IPS-15b (cell line): ENCODE measurements at regions not wholly inside any gene's neighbourhood (a gene's known extent, or its start where the extent isn't known, plus 50 kb on each side); places are given as distances from the start of the nearest gene placed in this dataset.

Source experiments
- H3K27me3 ChIP-seq: one replicate; pipeline ENCODE4 v1.6.1; 2013; ENCODE audit warnings: low read length; ENCODE audit not compliant: control insufficient read depth, insufficient read depth
- H3K36me3 ChIP-seq: one replicate; pipeline ENCODE4 v1.6.1; 2013; ENCODE audit warnings: low read length; ENCODE audit not compliant: control insufficient read depth, insufficient read depth
- H3K4me1 ChIP-seq: one replicate; pipeline ENCODE4 v1.6.1; 2013; ENCODE audit warnings: mild to moderate bottlenecking, low read length; ENCODE audit not compliant: control insufficient read depth, insufficient read depth
- H3K4me3 ChIP-seq: one replicate; pipeline ENCODE4 v1.5.1; 2013; ENCODE audit warnings: low read depth, low read length
- H3K9ac ChIP-seq: one replicate; pipeline ENCODE4 v1.6.1; 2013; ENCODE audit warnings: low read depth, mild to moderate bottlenecking, low read length
- H3K9me3 ChIP-seq: one replicate; pipeline ENCODE4 v1.6.1; 2013; ENCODE audit warnings: mild to moderate bottlenecking, low read length; ENCODE audit not compliant: control insufficient read depth, insufficient read depth

GRCh38 chr2:11962707-11963328 lies 216.4 kb downstream of the LPIN1 start:
- H3K4me3 ChIP-seq: no peak overlapping the region
- H3K9me3 ChIP-seq: no peaks in the 10 kb centered on the region
- H3K36me3 ChIP-seq: no peaks in the 10 kb centered on the region
- H3K4me1 ChIP-seq: no peaks in the 10 kb centered on the region
- no peak overlapping the region for H3K9ac ChIP-seq
- H3K27me3 ChIP-seq: no peaks in the 10 kb centered on the region

DNA sequence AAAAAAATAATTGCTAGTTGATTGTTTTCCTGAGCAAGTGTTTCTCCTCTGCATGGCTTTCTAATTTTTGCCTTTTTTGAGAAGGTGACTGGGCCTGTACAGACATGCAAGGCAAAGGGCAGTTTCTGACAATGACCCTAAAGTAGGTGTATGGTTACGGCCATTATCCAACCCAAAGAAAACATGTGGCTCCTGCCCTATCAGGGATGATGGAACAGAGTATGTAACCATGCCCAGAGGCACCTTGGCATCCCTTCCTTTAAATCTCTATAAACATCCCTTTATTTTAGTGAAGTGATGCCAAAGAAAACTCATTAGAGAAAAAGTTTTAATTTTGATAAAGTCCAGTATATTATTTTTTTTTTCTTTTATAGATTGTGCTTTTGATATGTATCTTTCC lies 217.5 kb downstream of the LPIN1 start:
- Histone ChIP-seq H3K4me3 (no peak overlapping the region), H3K9ac (no peak overlapping the region), H3K4me1 (no peaks in the 10 kb centered on the region), H3K9me3 (no peaks in the 10 kb centered on the region), H3K36me3 (no peaks in the 10 kb centered on the region), H3K27me3 (no peaks in the 10 kb centered on the region)

DNA sequence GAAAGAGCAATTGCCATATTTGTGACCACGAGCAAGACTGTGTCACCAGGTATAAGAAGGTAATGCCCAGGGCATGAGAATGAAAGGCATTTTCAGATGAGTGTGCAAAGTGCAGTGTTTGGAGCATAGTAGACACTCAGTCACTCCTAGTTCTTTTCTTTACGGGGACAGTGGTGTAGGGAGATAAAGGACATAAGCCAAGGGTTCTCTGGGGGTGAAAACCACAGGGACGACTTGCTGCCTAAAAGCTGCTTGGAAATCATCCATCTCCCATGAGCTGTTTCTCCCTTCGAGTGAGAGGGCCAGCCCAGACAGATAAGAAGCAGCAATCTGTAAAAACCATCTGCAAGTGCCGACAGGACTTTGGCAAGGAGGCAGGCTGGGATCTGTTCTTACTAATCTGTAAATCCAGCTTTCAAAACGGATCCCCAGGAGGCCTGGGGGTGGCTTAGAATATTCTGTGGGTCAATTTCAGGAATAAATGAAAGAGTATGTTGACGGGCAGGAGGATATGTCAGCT lies 221.6 kb downstream of the LPIN1 start:
- Histone ChIP-seq H3K9ac (no peak overlapping the region), H3K4me3 (no peak overlapping the region), H3K9me3 (no peaks in the 10 kb centered on the region), H3K27me3 (no peaks in the 10 kb centered on the region), H3K4me1 (no peaks in the 10 kb centered on the region), H3K36me3 (no peaks in the 10 kb centered on the region)

DNA sequence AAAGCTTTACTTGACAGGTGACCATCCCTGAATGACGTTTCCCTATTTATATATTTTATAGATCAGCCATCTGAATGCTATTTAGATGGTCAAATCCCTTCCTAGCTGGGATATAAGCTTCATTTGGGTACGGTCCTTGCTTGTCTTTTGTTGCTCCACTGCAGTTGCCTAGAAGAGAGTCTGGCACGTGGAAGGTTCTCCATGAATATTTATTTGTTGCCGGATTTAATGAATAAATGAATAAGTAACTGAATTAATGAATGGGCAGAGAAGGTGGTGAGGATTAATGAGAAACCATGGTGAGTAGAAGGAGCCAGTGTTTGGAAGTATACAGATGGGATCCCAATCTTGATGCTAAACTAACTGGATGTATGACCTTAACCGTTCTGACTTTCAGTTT lies 222.1 kb downstream of the LPIN1 start:
- Histone ChIP-seq H3K9me3 (no peaks in the 10 kb centered on the region), H3K9ac (no peak overlapping the region)

DNA sequence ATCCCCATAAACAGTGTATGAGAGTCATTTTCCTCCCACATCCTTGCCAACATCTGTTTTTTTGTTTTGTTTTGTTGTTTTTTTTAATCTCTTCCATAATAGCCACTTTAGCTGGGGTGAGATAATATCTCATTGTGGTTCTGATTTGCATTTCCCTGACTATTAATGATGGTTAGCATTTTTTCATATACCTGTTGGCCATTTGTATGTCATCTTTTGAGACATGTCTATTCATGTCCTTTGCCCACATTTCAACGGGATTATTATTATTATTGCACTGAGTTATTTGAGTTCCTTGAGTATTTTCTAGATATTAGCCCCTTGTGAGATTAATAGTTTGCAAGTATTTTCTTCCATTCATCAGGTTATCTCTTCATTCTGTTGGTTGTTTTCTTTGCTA lies 223.3 kb downstream of the LPIN1 start:
- Histone ChIP-seq H3K27me3 (no peaks in the 10 kb centered on the region), H3K4me1 (no peaks in the 10 kb centered on the region), H3K9me3 (no peaks in the 10 kb centered on the region), H3K36me3 (no peaks in the 10 kb centered on the region), H3K9ac (no peak overlapping the region), H3K4me3 (no peak overlapping the region)

More for the DNA sequence above, 222.1 kb downstream of the LPIN1 start:
- Histone ChIP-seq H3K27me3 (no peaks in the 10 kb centered on the region), H3K4me3 (no peak overlapping the region), H3K4me1 (no peaks in the 10 kb centered on the region), H3K36me3 (no peaks in the 10 kb centered on the region)

GRCh38 chr2:11974573-11974972 lies 228.1 kb downstream of the LPIN1 start:
- Histone ChIP-seq H3K9me3 (no peaks in the 10 kb centered on the region), H3K9ac (no peak overlapping the region), H3K36me3 (no peaks in the 10 kb centered on the region)

GRCh38 chr2:11975373-11975772 lies 228.9 kb downstream of the LPIN1 start:
- H3K36me3 ChIP-seq: no peaks in the 10 kb centered on the region
- no peaks in the 10 kb centered on the region for H3K9me3 ChIP-seq
- H3K4me3 ChIP-seq: no peak overlapping the region
- H3K4me1 ChIP-seq: no peaks in the 10 kb centered on the region
- H3K27me3 ChIP-seq: no peaks in the 10 kb centered on the region
- no peak overlapping the region for H3K9ac ChIP-seq

More at GRCh38 chr2:11974573-11974972, 228.1 kb downstream of the LPIN1 start:
- no peak overlapping the region for H3K4me3 ChIP-seq
- H3K27me3 ChIP-seq: no peaks in the 10 kb centered on the region
- H3K4me1 ChIP-seq: no peaks in the 10 kb centered on the region

- no peak overlapping the region for H3K4me3 ChIP-seq
- H3K36me3 ChIP-seq: no peaks in the 10 kb centered on the region
- H3K9me3 ChIP-seq: no peaks in the 10 kb centered on the region
- H3K4me1 ChIP-seq: no peaks in the 10 kb centered on the region
- no peaks in the 10 kb centered on the region for H3K27me3 ChIP-seq
- no peak overlapping the region for H3K9ac ChIP-seq
Observed at GRCh38 chr2:11976073-11976472, 229.6 kb downstream of the LPIN1 start.

GRCh38 chr2:11977766-11978524 lies 231.5 kb downstream of the LPIN1 start:
- H3K4me1 ChIP-seq: no peaks in the 10 kb centered on the region
- no peaks in the 10 kb centered on the region for H3K27me3 ChIP-seq
- no peak overlapping the region for H3K9ac ChIP-seq
- no peaks in the 10 kb centered on the region for H3K36me3 ChIP-seq
- no peaks in the 10 kb centered on the region for H3K9me3 ChIP-seq
- H3K4me3 ChIP-seq: no peak overlapping the region

GRCh38 chr2:11980809-11981208 lies 234.4 kb downstream of the LPIN1 start:
- Histone ChIP-seq H3K4me3 (no peak overlapping the region), H3K36me3 (no peaks in the 10 kb centered on the region), H3K9ac (no peak overlapping the region), H3K4me1 (no peaks in the 10 kb centered on the region), H3K27me3 (no peaks in the 10 kb centered on the region), H3K9me3 (no peaks in the 10 kb centered on the region)

DNA sequence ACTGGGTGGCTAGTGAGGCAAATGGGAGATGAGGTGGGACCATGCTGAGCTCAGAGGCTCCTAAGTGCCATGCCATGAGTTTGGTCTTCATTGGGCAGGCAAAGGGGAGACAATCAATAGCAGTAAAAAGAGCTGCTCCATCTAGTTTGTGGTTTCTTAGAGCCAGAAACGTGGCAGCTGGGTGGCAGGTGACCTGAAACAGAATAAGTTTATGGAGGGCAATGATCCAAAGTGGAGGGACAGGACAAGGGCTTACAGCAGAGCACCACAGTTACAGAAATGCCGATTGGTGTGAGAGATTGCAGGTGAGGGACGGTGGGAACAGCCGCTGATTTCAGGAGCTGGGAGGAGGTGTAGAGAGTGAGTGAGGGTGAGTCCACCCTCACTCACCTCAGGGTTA lies 237.0 kb downstream of the LPIN1 start:
- no peak overlapping the region for H3K9ac ChIP-seq
- no peak overlapping the region for H3K4me3 ChIP-seq
- H3K27me3 ChIP-seq: no peaks in the 10 kb centered on the region
- no peaks in the 10 kb centered on the region for H3K36me3 ChIP-seq
- no peaks in the 10 kb centered on the region for H3K4me1 ChIP-seq
- H3K9me3 ChIP-seq: no peaks in the 10 kb centered on the region

GRCh38 chr2:11983870-11984269 lies 237.4 kb downstream of the LPIN1 start:
- Histone ChIP-seq H3K36me3 (no peaks in the 10 kb centered on the region), H3K27me3 (no peaks in the 10 kb centered on the region), H3K9me3 (no peaks in the 10 kb centered on the region), H3K9ac (no peak overlapping the region), H3K4me1 (no peaks in the 10 kb centered on the region), H3K4me3 (no peak overlapping the region)
